ENCODE measurements at regions not wholly inside any gene's neighbourhood (a gene's known extent, or its start where the extent isn't known, plus 50 kb on each side); places are given as distances from the start of the nearest gene placed in this dataset.

GRCh38 chr16:62846399-62847057 lies 810.3 kb upstream of the CDH8 start:
- no peaks in the 10 kb centered on the region for H3K79me2 ChIP-seq (ENCODE audit: control insufficient read depth, insufficient read depth, low read length)
- H3K36me3 ChIP-seq (ENCODE audit: control insufficient read depth in 2 of 2, insufficient read depth in 2 of 2, low read length in 1 of 2): no peaks in the 10 kb centered on the region
- RAD21 ChIA-PET (ENCODE audit: unreplicated experiment): no interaction called here
- no peak overlapping the region for H3K9ac ChIP-seq (ENCODE audit: control insufficient read depth, insufficient read depth, low read length)
- H3K9me3 ChIP-seq (replicated peaks; ENCODE audit: control insufficient read depth, insufficient read depth, low read length): no peaks in the 10 kb centered on the region; the same call in 2 of the 3 replicates
- intact Hi-C loops (cut with micrococcal nuclease; ENCODE audit: unreplicated experiment) (no loop called here), in situ Hi-C loops (cut with MboI) (loop anchor here (10.0 kb wide), 1 partner anchor 58 kb away; no protein-coding TSS in a partner anchor)
- H3K27ac ChIP-seq (ENCODE audit: control insufficient read depth, insufficient read depth): no peak overlapping the region
- 22% methylated on average over 2 of the region's 2 CpGs for WGBS (ENCODE audit: insufficient coverage, insufficient replicate concordance, low lambda C conversion rate, missing lambda C conversion rate)
- no peaks in the 10 kb centered on the region for H3K4me1 ChIP-seq (ENCODE audit: control insufficient read depth, insufficient read depth, low read length)
- no peak for FAIRE-seq
- no TSS peak for BruUV-seq (replicated peaks)
- H3K4me3 ChIP-seq: no peak overlapping the region
- H3K4me2 ChIP-seq (ENCODE audit: control insufficient read depth, insufficient read depth): no peak overlapping the region
- H2AFZ ChIP-seq (ENCODE audit: control insufficient read depth, low read depth, low read length): no peak overlapping the region
- POLR2A ChIA-PET: no interaction called here
- SMC1A ChIA-PET (ENCODE audit: uncharacterized antibody, unreplicated experiment): no interaction called here
- no peaks in the 10 kb centered on the region for H3K27me3 ChIP-seq (replicated peaks in 1 of 2; ENCODE audit: control insufficient read depth in 2 of 2, insufficient read depth in 2 of 2, low read length in 1 of 2)
- ATAC-seq: no peak
- no peaks in the 10 kb centered on the region for H4K20me1 ChIP-seq (ENCODE audit: control insufficient read depth, insufficient read depth)
- CTCF ChIA-PET: no interaction called here
- no peak for DNase-seq (ENCODE audit: low read depth, low spot score)
- no peak for TF ChIP-seq BHLHE40 (IDR thresholded peaks at IDR 0.05; ENCODE audit: borderline replicate concordance in 1 of 2, low read depth in 2 of 2, low read length in 1 of 2)
- TF ChIP-seq POU2F2 (IDR thresholded peaks at IDR 0.05; ENCODE audit: borderline replicate concordance, low read depth, low read length): no peak
- TF ChIP-seq, protein P1, sequence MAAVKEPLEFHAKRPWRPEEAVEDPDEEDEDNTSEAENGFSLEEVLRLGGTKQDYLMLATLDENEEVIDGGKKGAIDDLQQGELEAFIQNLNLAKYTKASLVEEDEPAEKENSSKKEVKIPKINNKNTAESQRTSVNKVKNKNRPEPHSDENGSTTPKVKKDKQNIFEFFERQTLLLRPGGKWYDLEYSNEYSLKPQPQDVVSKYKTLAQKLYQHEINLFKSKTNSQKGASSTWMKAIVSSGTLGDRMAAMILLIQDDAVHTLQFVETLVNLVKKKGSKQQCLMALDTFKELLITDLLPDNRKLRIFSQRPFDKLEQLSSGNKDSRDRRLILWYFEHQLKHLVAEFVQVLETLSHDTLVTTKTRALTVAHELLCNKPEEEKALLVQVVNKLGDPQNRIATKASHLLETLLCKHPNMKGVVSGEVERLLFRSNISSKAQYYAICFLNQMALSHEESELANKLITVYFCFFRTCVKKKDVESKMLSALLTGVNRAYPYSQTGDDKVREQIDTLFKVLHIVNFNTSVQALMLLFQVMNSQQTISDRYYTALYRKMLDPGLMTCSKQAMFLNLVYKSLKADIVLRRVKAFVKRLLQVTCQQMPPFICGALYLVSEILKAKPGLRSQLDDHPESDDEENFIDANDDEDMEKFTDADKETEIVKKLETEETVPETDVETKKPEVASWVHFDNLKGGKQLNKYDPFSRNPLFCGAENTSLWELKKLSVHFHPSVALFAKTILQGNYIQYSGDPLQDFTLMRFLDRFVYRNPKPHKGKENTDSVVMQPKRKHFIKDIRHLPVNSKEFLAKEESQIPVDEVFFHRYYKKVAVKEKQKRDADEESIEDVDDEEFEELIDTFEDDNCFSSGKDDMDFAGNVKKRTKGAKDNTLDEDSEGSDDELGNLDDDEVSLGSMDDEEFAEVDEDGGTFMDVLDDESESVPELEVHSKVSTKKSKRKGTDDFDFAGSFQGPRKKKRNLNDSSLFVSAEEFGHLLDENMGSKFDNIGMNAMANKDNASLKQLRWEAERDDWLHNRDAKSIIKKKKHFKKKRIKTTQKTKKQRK (IDR thresholded peaks at IDR 0.05; ENCODE audit: low read depth, low read length): no peak
- no peak for TF ChIP-seq HCFC1 (IDR thresholded peaks at IDR 0.05; ENCODE audit: low read length)
- TF ChIP-seq SREBF2 (IDR thresholded peaks at IDR 0.05; ENCODE audit: low read length): no peak
- TF ChIP-seq GABPA (IDR thresholded peaks at IDR 0.05; ENCODE audit: low read depth): no peak
- TF ChIP-seq RUNX3 (IDR thresholded peaks at IDR 0.05; ENCODE audit: low read length): no peak
- TF ChIP-seq, protein P2, sequence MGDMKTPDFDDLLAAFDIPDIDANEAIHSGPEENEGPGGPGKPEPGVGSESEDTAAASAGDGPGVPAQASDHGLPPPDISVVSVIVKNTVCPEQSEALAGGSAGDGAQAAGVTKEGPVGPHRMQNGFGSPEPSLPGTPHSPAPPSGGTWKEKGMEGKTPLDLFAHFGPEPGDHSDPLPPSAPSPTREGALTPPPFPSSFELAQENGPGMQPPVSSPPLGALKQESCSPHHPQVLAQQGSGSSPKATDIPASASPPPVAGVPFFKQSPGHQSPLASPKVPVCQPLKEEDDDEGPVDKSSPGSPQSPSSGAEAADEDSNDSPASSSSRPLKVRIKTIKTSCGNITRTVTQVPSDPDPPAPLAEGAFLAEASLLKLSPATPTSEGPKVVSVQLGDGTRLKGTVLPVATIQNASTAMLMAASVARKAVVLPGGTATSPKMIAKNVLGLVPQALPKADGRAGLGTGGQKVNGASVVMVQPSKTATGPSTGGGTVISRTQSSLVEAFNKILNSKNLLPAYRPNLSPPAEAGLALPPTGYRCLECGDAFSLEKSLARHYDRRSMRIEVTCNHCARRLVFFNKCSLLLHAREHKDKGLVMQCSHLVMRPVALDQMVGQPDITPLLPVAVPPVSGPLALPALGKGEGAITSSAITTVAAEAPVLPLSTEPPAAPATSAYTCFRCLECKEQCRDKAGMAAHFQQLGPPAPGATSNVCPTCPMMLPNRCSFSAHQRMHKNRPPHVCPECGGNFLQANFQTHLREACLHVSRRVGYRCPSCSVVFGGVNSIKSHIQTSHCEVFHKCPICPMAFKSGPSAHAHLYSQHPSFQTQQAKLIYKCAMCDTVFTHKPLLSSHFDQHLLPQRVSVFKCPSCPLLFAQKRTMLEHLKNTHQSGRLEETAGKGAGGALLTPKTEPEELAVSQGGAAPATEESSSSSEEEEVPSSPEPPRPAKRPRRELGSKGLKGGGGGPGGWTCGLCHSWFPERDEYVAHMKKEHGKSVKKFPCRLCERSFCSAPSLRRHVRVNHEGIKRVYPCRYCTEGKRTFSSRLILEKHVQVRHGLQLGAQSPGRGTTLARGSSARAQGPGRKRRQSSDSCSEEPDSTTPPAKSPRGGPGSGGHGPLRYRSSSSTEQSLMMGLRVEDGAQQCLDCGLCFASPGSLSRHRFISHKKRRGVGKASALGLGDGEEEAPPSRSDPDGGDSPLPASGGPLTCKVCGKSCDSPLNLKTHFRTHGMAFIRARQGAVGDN (IDR thresholded peaks at IDR 0.05): no peak
- TF ChIP-seq, protein P3, sequence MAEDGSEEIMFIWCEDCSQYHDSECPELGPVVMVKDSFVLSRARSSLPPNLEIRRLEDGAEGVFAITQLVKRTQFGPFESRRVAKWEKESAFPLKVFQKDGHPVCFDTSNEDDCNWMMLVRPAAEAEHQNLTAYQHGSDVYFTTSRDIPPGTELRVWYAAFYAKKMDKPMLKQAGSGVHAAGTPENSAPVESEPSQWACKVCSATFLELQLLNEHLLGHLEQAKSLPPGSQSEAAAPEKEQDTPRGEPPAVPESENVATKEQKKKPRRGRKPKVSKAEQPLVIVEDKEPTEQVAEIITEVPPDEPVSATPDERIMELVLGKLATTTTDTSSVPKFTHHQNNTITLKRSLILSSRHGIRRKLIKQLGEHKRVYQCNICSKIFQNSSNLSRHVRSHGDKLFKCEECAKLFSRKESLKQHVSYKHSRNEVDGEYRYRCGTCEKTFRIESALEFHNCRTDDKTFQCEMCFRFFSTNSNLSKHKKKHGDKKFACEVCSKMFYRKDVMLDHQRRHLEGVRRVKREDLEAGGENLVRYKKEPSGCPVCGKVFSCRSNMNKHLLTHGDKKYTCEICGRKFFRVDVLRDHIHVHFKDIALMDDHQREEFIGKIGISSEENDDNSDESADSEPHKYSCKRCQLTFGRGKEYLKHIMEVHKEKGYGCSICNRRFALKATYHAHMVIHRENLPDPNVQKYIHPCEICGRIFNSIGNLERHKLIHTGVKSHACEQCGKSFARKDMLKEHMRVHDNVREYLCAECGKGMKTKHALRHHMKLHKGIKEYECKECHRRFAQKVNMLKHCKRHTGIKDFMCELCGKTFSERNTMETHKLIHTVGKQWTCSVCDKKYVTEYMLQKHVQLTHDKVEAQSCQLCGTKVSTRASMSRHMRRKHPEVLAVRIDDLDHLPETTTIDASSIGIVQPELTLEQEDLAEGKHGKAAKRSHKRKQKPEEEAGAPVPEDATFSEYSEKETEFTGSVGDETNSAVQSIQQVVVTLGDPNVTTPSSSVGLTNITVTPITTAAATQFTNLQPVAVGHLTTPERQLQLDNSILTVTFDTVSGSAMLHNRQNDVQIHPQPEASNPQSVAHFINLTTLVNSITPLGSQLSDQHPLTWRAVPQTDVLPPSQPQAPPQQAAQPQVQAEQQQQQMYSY (CRISPR knock-in tag; IDR thresholded peaks at IDR 0.05): no peak
- TF ChIP-seq, protein P4, sequence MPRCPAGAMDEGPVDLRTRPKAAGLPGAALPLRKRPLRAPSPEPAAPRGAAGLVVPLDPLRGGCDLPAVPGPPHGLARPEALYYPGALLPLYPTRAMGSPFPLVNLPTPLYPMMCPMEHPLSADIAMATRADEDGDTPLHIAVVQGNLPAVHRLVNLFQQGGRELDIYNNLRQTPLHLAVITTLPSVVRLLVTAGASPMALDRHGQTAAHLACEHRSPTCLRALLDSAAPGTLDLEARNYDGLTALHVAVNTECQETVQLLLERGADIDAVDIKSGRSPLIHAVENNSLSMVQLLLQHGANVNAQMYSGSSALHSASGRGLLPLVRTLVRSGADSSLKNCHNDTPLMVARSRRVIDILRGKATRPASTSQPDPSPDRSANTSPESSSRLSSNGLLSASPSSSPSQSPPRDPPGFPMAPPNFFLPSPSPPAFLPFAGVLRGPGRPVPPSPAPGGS (IDR thresholded peaks at IDR 0.05; ENCODE audit: borderline replicate concordance, insufficient read depth, low read depth, low read length, poor library complexity, severe bottlenecking): no peak
- no peak for TF ChIP-seq NR2F1 (conservative IDR thresholded peaks at IDR 0.05)
- TF ChIP-seq FOXK2 (IDR thresholded peaks at IDR 0.05): no peak
